ENCODE measurements at regions not wholly inside any gene's neighbourhood (a gene's known extent, or its start where the extent isn't known, plus 50 kb on each side); places are given as distances from the start of the nearest gene placed in this dataset.
"Not testable (repeated sequence)": the region's sequence is repeated elsewhere in the genome, so short reads cannot be mapped to it uniquely, and the experiment has no call there.

DNA sequence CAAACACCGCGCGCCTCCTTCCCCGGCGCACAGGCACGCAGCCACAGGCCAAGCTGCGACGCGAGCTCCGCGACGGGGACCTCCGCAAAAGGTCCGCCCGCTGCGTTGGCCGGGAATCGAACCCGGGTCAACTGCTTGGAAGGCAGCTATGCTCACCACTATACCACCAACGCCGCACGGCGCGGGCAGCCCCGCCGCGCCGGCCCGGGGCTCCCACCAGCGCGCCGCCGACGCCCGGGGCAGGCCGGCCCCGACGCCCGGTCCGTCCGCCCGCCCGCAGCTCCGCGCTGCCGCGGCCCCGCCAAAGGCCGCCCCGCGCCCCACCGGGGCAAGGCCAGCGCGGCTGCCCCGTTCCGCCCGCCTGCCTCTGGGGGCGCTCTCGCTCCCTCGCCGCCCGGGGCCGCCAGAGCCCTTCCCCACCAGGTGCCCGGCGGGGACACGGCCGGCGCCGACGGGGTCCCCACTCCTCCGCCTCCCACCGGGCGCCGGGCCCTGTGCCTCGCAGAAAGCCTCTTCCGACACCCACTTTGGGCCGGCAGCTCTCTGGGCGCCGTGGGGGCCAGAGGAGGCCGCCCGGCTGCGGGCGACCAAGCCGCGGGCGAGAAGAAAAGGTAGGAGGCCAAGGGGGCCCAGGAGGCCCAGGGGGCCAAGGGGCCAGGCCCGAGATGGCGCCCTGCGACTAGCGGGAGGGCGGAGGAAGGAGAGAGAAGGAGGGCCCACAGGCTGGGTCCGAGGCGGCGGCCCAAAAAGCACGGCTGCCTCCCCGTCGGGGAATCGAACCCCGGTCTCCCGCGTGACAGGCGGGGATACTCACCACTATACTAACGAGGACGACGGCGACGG, 50.2 kb upstream of the FCGR2A start:
- H3K27me3 ChIP-seq (ENCODE audit: insufficient read depth, poor library complexity, severe bottlenecking); DNase-seq (ENCODE audit: low spot score); H3K4me1 ChIP-seq (ENCODE audit: insufficient read depth, poor library complexity, severe bottlenecking); H3K9me3 ChIP-seq (ENCODE audit: severe bottlenecking); ATAC-seq (ENCODE audit: low read depth); H3K4me3 ChIP-seq (ENCODE audit: severe bottlenecking); H3K36me3 ChIP-seq (ENCODE audit: low read depth); H3K27ac ChIP-seq (ENCODE audit: poor library complexity, severe bottlenecking): not testable (repeated sequence)

DNA sequence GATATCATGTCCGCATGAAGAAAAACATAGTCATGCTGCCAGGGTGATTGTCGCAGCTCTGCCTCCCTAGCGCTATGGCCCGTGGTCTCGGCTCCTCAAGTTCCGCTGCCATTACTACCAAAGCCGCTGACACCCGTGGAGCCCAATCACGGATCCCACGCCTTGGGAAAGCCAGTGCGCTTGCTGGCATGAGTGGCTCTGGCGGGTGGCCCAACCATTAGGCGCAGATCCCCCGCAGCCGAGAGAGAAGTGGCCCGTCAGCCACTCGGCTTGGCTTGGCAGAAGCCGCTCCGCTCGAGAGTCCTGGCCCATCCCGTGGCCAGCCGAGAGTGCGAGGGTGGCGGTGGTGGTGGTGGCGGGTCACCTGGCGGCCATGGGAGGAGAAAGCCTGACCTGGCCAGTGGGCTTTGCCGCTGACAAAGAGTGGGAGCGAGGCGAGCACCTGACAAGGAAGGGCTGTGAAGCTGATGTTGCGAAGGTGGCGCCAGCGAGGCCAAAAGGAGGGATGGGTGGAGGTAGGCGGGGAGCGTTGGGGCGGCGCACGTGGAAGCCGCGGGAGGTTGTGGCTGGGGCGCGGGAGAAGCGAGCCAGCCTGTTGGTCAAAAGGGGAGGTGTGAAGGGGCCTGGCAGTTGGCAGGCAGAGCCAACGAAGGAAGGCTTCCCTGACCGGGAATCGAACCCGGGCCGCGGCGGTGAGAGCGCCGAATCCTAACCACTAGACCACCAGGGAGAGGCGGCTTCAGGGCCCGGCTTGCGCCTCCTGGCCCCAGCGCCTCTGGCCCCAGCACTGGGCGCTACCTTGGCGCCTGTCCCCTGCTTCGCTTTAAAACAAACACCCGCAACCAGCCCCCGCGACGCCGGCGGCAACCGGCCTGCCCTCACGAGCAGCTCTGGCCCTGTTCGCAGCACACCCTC, 51.0 kb upstream of the FCGR2A start:
- not testable (repeated sequence) for H3K36me3 ChIP-seq (ENCODE audit: low read depth); H3K4me1 ChIP-seq (ENCODE audit: insufficient read depth, poor library complexity, severe bottlenecking); H3K4me3 ChIP-seq (ENCODE audit: severe bottlenecking); H3K27me3 ChIP-seq (ENCODE audit: insufficient read depth, poor library complexity, severe bottlenecking); H3K9me3 ChIP-seq (ENCODE audit: severe bottlenecking); H3K27ac ChIP-seq (ENCODE audit: poor library complexity, severe bottlenecking)
- ATAC-seq (ENCODE audit: low read depth) (peak; percentile 60), DNase-seq (ENCODE audit: low spot score) (peak; percentile 82)

DNA sequence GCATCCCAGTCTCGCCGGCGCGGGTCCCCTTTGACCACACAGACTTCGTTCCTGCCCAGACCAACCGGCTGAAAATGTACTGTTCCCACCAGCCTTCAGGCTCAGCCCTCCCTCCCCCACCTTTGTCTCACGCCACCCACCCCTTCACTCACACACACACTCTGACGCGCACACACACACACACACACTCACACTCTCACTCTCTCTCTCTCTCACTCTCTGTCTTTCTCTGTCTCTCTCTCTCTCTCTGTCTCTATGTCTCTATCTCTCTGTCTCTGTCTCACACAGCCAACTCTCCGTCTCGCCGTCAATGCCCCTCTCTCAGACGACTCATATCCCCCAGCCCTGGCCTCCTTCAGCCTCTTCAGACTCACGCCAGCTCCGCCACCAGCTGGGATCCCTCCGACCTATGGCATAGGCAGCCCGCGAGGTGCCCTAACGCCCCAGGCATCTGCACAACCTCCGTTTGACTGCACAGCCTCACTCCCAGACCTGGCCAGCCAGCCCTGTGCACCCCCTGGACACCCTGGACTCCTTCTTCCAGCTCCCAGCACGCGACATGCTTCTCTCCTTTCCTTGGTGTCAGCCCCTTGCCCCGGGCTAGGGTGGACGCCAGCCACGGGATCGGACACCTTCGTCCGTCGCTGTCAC, 53.4 kb upstream of the FCGR2A start:
- H3K4me3 ChIP-seq (ENCODE audit: severe bottlenecking); H3K36me3 ChIP-seq (ENCODE audit: low read depth); H3K27ac ChIP-seq (ENCODE audit: poor library complexity, severe bottlenecking); DNase-seq (ENCODE audit: low spot score); H3K4me1 ChIP-seq (ENCODE audit: insufficient read depth, poor library complexity, severe bottlenecking); H3K27me3 ChIP-seq (ENCODE audit: insufficient read depth, poor library complexity, severe bottlenecking); ATAC-seq (ENCODE audit: low read depth); H3K9me3 ChIP-seq (ENCODE audit: severe bottlenecking): not testable (repeated sequence)

DNA sequence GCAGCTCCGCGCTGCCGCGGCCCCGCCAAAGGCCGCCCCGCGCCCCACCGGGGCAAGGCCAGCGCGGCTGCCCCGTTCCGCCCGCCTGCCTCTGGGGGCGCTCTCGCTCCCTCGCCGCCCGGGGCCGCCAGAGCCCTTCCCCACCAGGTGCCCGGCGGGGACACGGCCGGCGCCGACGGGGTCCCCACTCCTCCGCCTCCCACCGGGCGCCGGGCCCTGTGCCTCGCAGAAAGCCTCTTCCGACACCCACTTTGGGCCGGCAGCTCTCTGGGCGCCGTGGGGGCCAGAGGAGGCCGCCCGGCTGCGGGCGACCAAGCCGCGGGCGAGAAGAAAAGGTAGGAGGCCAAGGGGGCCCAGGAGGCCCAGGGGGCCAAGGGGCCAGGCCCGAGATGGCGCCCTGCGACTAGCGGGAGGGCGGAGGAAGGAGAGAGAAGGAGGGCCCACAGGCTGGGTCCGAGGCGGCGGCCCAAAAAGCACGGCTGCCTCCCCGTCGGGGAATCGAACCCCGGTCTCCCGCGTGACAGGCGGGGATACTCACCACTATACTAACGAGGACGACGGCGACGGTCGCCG, 57.4 kb upstream of the FCGR2A start:
- H3K4me3 ChIP-seq (ENCODE audit: severe bottlenecking) = not testable (repeated sequence)

DNA sequence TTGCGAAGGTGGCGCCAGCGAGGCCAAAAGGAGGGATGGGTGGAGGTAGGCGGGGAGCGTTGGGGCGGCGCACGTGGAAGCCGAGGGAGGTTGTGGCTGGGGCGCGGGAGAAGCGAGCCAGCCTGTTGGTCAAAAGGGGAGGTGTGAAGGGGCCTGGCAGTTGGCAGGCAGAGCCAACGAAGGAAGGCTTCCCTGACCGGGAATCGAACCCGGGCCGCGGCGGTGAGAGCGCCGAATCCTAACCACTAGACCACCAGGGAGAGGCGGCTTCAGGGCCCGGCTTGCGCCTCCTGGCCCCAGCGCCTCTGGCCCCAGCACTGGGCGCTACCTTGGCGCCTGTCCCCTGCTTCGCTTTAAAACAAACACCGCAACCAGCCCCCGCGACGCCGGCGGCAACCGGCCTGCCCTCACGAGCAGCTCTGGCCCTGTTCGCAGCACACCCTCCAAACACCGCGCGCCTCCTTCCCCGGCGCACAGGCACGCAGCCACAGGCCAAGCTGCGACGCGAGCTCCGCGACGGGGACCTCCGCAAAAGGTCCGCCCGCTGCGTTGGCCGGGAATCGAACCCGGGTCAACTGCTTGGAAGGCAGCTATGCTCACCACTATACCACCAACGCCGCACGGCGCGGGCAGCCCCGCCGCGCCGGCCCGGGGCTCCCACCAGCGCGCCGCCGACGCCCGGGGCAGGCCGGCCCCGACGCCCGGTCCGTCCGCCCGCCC, 58.1 kb upstream of the FCGR2A start:
- not testable (repeated sequence) for H3K4me1 ChIP-seq (ENCODE audit: insufficient read depth, poor library complexity, severe bottlenecking); H3K36me3 ChIP-seq (ENCODE audit: low read depth); H3K9me3 ChIP-seq (ENCODE audit: severe bottlenecking); H3K27me3 ChIP-seq (ENCODE audit: insufficient read depth, poor library complexity, severe bottlenecking); DNase-seq (ENCODE audit: low spot score); H3K27ac ChIP-seq (ENCODE audit: poor library complexity, severe bottlenecking); H3K4me3 ChIP-seq (ENCODE audit: severe bottlenecking)
- ATAC-seq (ENCODE audit: low read depth) = peak; percentile 52

More for the DNA sequence above, 57.4 kb upstream of the FCGR2A start:
- peak; percentile 4; the same call in 2 of the 3 replicates for ATAC-seq (ENCODE audit: low read depth)
- H3K27ac ChIP-seq (ENCODE audit: poor library complexity, severe bottlenecking); H3K27me3 ChIP-seq (ENCODE audit: insufficient read depth, poor library complexity, severe bottlenecking); H3K36me3 ChIP-seq (ENCODE audit: low read depth); H3K4me1 ChIP-seq (ENCODE audit: insufficient read depth, poor library complexity, severe bottlenecking); DNase-seq (ENCODE audit: low spot score); H3K9me3 ChIP-seq (ENCODE audit: severe bottlenecking): not testable (repeated sequence)

DNA sequence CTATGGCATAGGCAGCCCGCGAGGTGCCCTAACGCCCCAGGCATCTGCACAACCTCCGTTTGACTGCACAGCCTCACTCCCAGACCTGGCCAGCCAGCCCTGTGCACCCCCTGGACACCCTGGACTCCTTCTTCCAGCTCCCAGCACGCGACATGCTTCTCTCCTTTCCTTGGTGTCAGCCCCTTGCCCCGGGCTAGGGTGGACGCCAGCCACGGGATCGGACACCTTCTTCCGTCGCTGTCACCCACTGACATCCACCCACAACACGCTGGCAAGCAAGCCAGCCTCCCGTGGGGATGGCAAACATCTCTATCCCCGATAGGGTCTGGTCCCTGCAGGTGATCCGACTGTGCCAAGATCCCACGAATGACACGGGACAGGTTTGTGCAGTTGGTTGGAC, 60.5 kb upstream of the FCGR2A start:
- H3K27ac ChIP-seq (ENCODE audit: poor library complexity, severe bottlenecking); H3K4me1 ChIP-seq (ENCODE audit: insufficient read depth, poor library complexity, severe bottlenecking); H3K27me3 ChIP-seq (ENCODE audit: insufficient read depth, poor library complexity, severe bottlenecking); H3K9me3 ChIP-seq (ENCODE audit: severe bottlenecking); H3K4me3 ChIP-seq (ENCODE audit: severe bottlenecking); H3K36me3 ChIP-seq (ENCODE audit: low read depth): not testable (repeated sequence)
- DNase-seq (ENCODE audit: low spot score) (peak; percentile 91), ATAC-seq (ENCODE audit: low read depth) (peak; percentile 11)

DNA sequence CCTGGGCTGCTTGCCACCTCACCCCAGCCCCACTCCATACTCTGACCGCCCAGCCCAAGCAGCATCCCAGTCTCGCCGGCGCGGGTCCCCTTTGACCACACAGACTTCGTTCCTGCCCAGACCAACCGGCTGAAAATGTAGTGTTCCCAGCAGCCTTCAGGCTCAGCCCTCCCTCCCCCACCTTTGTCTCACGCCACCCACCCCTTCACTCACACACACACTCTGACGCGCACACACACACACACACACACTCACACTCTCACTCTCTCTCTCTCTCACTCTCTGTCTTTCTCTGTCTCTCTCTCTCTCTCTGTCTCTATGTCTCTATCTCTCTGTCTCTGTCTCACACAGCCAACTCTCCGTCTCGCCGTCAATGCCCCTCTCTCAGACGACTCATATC, 61.0 kb upstream of the FCGR2A start:
- H3K9me3 ChIP-seq (ENCODE audit: severe bottlenecking); H3K27ac ChIP-seq (ENCODE audit: poor library complexity, severe bottlenecking); H3K27me3 ChIP-seq (ENCODE audit: insufficient read depth, poor library complexity, severe bottlenecking); H3K4me1 ChIP-seq (ENCODE audit: insufficient read depth, poor library complexity, severe bottlenecking); H3K4me3 ChIP-seq (ENCODE audit: severe bottlenecking); DNase-seq (ENCODE audit: low spot score); ATAC-seq (ENCODE audit: low read depth); H3K36me3 ChIP-seq (ENCODE audit: low read depth): not testable (repeated sequence)

Measured in RWPE2 (cell line).